Spleen (tissue), 7 donors: ENCODE measurements at regions not wholly inside any gene's neighbourhood (a gene's known extent, or its start where the extent isn't known, plus 50 kb on each side); places are given as distances from the start of the nearest gene placed in this dataset.

Experiments used
- POLR2A ChIP-seq, 3 donors: fragments of 450-650 bp; IDR thresholded peaks; one replicate each; pipeline ENCODE4 v1.5.1; 2017; ENCODE audit warnings: antibody characterized with exemption in 3 of 3, mild to moderate bottlenecking in 1 of 3
- POLR2AphosphoS5 ChIP-seq, 3 donors: sonication (generic); formaldehyde crosslinking; IDR thresholded peaks; one replicate each; pipeline ENCODE4 v1.5.1; 2017; ENCODE audit warnings: antibody characterized with exemption in 3 of 3
- TF ChIP-seq, protein P1 (sequence below), 11 experiments: fragments of 200-600 bp in 7 of 11; fragments of 450-650 bp in 4 of 11; sonication (generic) in 4 of 11; IDR thresholded peaks in 8 of 11; conservative IDR thresholded peaks in 3 of 11; 1 replicate in 7 of 11; 2 replicates in 4 of 11; pipeline versions ENCODE4 v1.4.0 to v1.8.0; 2016 to 2021; ENCODE audit warnings: antibody characterized with exemption in 11 of 11, inconsistent platforms in 4 of 11, mild to moderate bottlenecking in 1 of 11
- donor health status: DM: no; HTN: no; CAD: no; lungs with moderate emphysema.
- donor health status: DM: no; HTN: no; CAD: no.
- donor health status: DM: no; HTN: no; CAD: no.

DNA sequence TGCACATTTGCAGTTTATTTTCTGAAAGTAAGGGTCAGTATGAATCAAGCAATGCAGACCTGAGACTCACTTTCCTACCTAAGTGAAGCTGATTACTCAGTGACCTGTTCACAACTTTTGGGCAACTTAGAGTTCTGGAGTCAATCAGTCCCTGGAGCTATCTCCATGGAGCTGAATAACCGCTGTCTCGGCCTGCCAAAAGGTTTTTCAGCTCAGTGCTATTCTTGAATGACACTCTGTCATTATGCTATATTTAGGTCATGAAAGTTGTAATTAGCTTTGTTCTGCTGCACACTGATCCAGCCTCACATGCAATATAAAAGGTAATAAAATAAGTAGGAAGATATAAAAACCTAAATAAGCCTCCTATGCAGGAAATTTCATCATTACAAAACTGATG is 356.0 kb downstream of the BMP2 start:
- TF ChIP-seq POLR2A (IDR thresholded peaks at IDR 0.05) (no peak), POLR2AphosphoS5 (IDR thresholded peaks at IDR 0.05) (no peak)
- TF ChIP-seq, protein P1, sequence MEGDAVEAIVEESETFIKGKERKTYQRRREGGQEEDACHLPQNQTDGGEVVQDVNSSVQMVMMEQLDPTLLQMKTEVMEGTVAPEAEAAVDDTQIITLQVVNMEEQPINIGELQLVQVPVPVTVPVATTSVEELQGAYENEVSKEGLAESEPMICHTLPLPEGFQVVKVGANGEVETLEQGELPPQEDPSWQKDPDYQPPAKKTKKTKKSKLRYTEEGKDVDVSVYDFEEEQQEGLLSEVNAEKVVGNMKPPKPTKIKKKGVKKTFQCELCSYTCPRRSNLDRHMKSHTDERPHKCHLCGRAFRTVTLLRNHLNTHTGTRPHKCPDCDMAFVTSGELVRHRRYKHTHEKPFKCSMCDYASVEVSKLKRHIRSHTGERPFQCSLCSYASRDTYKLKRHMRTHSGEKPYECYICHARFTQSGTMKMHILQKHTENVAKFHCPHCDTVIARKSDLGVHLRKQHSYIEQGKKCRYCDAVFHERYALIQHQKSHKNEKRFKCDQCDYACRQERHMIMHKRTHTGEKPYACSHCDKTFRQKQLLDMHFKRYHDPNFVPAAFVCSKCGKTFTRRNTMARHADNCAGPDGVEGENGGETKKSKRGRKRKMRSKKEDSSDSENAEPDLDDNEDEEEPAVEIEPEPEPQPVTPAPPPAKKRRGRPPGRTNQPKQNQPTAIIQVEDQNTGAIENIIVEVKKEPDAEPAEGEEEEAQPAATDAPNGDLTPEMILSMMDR (IDR thresholded peaks at IDR 0.05 in 8 of 11, conservative IDR thresholded peaks at IDR 0.05 in 3 of 11) = no peak
